ENCODE measurements at regions not wholly inside any gene's neighbourhood (a gene's known extent, or its start where the extent isn't known, plus 50 kb on each side); places are given as distances from the start of the nearest gene placed in this dataset.
"Not testable (repeated sequence)": the region's sequence is repeated elsewhere in the genome, so short reads cannot be mapped to it uniquely, and the experiment has no call there.

DNA sequence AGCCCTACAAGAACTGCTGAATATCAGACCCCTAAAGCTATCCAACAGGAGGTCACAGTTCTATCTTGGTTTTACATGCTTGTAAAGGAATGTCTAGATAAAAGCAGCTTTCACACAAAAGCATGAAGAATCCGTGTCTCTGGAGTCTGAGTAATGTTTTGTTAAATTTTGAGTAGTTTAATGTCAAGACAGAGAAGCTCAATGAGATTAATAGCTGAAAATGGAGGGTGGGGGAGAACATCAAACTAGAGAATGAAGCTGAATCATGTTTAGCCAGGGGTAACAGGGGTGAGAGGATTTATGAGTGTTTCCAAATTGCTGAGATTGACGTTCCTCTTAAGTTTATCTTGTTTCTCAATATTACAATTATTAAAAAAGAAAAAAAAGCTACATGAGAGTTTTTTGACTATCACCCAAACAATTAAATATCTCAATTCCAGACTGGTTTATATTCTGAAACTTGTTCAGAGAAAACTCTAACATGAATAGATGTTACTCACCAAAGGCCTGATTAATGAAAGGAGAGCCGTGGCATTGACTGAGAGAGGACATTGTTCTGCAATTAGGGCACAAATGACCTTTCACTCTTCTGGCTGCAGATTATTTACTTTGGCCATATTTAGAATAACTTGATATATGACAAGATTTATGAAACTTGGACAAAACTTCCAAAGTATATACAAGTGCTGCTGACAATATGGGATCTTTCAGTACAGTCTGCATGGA lies 266.4 kb upstream of the ETAA1 start:
- no peak overlapping the region for H2AFZ ChIP-seq
- CTCF ChIA-PET: no interaction called here
- no peaks in the 10 kb centered on the region for H3K9me2 ChIP-seq (ENCODE audit: insufficient read depth)
- no peak for TF ChIP-seq EZH2 (IDR thresholded peaks at IDR 0.05; ENCODE audit: low read depth)
- TF ChIP-seq, protein P1, sequence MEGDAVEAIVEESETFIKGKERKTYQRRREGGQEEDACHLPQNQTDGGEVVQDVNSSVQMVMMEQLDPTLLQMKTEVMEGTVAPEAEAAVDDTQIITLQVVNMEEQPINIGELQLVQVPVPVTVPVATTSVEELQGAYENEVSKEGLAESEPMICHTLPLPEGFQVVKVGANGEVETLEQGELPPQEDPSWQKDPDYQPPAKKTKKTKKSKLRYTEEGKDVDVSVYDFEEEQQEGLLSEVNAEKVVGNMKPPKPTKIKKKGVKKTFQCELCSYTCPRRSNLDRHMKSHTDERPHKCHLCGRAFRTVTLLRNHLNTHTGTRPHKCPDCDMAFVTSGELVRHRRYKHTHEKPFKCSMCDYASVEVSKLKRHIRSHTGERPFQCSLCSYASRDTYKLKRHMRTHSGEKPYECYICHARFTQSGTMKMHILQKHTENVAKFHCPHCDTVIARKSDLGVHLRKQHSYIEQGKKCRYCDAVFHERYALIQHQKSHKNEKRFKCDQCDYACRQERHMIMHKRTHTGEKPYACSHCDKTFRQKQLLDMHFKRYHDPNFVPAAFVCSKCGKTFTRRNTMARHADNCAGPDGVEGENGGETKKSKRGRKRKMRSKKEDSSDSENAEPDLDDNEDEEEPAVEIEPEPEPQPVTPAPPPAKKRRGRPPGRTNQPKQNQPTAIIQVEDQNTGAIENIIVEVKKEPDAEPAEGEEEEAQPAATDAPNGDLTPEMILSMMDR (conservative IDR thresholded peaks at IDR 0.05): no peak
- no peaks in the 10 kb centered on the region for H3K36me3 ChIP-seq (ENCODE audit: low read depth)
- H3K27me3 ChIP-seq (ENCODE audit: insufficient read depth, low read depth): no peaks in the 10 kb centered on the region
- peaks cover 6% of the 10 kb centered on the region; the same call in 1 of the 2 replicates for H3K4me1 ChIP-seq (replicated peaks; ENCODE audit: insufficient read depth)
- H3K9me3 ChIP-seq (ENCODE audit: insufficient read depth, low read depth): no peaks in the 10 kb centered on the region
- no peak overlapping the region for H3K27ac ChIP-seq
- intact Hi-C loops (cut with micrococcal nuclease; ENCODE audit: unreplicated experiment): loop anchor here (10.0 kb wide), 1 partner anchor 194 kb away; no protein-coding TSS in a partner anchor
- H3K4me2 ChIP-seq: no peak overlapping the region
- POLR2A ChIA-PET (ENCODE audit: unreplicated experiment): no interaction called here
- BruUV-seq (replicated peaks): no TSS peak
- no peaks in the 10 kb centered on the region for H4K20me1 ChIP-seq (ENCODE audit: insufficient read depth)
- DNase-seq: no peak
- H3K4me3 ChIP-seq: no peak overlapping the region
- no peaks in the 10 kb centered on the region; the same call in 1 of the 2 replicates for H3F3A ChIP-seq (ENCODE audit: insufficient read depth, low read depth)
- H3K79me2 ChIP-seq (ENCODE audit: low read depth): no peaks in the 10 kb centered on the region

DNA sequence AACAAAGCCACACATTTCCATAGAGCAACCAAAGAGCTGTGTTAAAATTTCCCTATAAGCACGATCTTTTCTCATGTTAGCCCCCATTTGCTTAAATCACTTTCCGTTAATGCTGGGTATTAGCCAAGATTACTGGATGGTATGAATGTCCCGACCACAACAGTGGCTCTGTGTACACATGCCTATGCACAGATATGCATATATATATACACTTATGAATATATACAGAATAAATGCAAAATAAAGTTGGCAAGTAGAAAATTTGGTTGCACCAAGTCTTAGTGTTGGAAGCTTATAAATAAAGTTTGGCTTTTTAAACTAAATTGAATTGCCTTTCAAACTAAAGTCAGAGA lies 265.9 kb upstream of the ETAA1 start:
- no peak for TF ChIP-seq EZH2 (IDR thresholded peaks at IDR 0.05; ENCODE audit: low read depth)
- TF ChIP-seq, protein P1 (conservative IDR thresholded peaks at IDR 0.05): no peak
- Histone ChIP-seq H2AFZ (no peak overlapping the region), H3K9me2 (ENCODE audit: insufficient read depth) (no peaks in the 10 kb centered on the region), H3K79me2 (ENCODE audit: low read depth) (no peaks in the 10 kb centered on the region), H3F3A (ENCODE audit: insufficient read depth, low read depth) (no peaks in the 10 kb centered on the region; the same call in 1 of the 2 replicates), H3K4me2 (no peak overlapping the region), H3K9me3 (ENCODE audit: insufficient read depth, low read depth) (no peaks in the 10 kb centered on the region), H3K27ac (no peak overlapping the region), H3K27me3 (ENCODE audit: insufficient read depth, low read depth) (no peaks in the 10 kb centered on the region), H3K36me3 (ENCODE audit: low read depth) (no peaks in the 10 kb centered on the region), H3K4me1 (replicated peaks; ENCODE audit: insufficient read depth) (peaks cover 6% of the 10 kb centered on the region; the same call in 1 of the 2 replicates), H4K20me1 (ENCODE audit: insufficient read depth) (no peaks in the 10 kb centered on the region), H3K4me3 (no peak overlapping the region)
- POLR2A ChIA-PET (ENCODE audit: unreplicated experiment): no interaction called here
- no TSS peak for BruUV-seq (replicated peaks)
- no peak for DNase-seq
- intact Hi-C loops (cut with micrococcal nuclease; ENCODE audit: unreplicated experiment): loop anchor here (10.0 kb wide), 1 partner anchor 194 kb away; no protein-coding TSS in a partner anchor
- CTCF ChIA-PET: no interaction called here

DNA sequence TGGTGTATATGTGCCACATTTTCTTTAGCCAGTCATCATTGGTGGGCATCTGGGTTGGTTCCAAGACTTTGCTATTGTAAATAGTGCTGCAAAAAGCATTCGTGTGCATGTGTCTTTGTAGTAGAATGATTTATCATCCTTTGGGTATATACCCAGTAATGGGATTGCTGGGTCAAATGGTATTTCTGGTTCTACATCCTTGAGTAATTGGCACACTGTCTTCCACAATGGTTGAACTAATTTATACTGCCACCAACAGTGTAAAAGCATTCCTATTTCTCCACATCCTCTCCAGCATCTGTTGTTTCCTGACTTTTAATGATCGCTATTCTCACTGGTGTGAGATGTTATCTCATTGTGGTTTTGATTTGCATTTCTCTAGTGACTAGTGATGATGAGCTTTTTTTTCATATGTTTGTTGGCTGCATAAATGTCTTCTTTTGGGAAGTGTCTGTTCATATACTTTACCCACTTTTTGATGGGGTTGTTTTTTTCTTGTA lies 264.6 kb upstream of the ETAA1 start:
- CTCF ChIA-PET; H3K79me2 ChIP-seq (ENCODE audit: low read depth); BruUV-seq (replicated peaks): not testable (repeated sequence)

More for the DNA sequence above, 264.6 kb upstream of the ETAA1 start:
- intact Hi-C loops (cut with micrococcal nuclease; ENCODE audit: unreplicated experiment): loop anchor here (10.0 kb wide), 1 partner anchor 192 kb away; no protein-coding TSS in a partner anchor
- H4K20me1 ChIP-seq (ENCODE audit: insufficient read depth); POLR2A ChIA-PET (ENCODE audit: unreplicated experiment); H3K27ac ChIP-seq; H3K36me3 ChIP-seq (ENCODE audit: low read depth); H3K4me3 ChIP-seq; H3K4me1 ChIP-seq (replicated peaks; ENCODE audit: insufficient read depth); H3K4me2 ChIP-seq; DNase-seq; H2AFZ ChIP-seq; H3K9me2 ChIP-seq (ENCODE audit: insufficient read depth); H3K27me3 ChIP-seq (ENCODE audit: insufficient read depth, low read depth); H3F3A ChIP-seq (ENCODE audit: insufficient read depth, low read depth); H3K9me3 ChIP-seq (ENCODE audit: insufficient read depth, low read depth): not testable (repeated sequence)
